Loucy (cell line): ENCODE measurements at regions not wholly inside any gene's neighbourhood (a gene's known extent, or its start where the extent isn't known, plus 50 kb on each side); places are given as distances from the start of the nearest gene placed in this dataset.

Experiments
- H2AFZ ChIP-seq: fragments of 200-600 bp; sonication (generic); 2 replicates; pipeline ENCODE4 v1.6.0; 2016; ENCODE audit warnings: antibody characterized with exemption, mild to moderate bottlenecking, low read length, moderate library complexity
- H3F3A ChIP-seq: fragments of 200-600 bp; 2 replicates; pipeline ENCODE4 v1.6.0; 2016; ENCODE audit warnings: antibody characterized with exemption, low read depth, mild to moderate bottlenecking
- H3K27me3 ChIP-seq: fragments of 200-600 bp; sonication (generic); 2 replicates; pipeline ENCODE4 v1.6.1; 2014; ENCODE audit warnings: low read length, mild to moderate bottlenecking; ENCODE audit not compliant: insufficient read depth, poor library complexity, severe bottlenecking
- H3K36me3 ChIP-seq: fragments of 200-600 bp; sonication (generic); 2 replicates; pipeline ENCODE4 v1.6.1; 2016; ENCODE audit warnings: low read length; ENCODE audit not compliant: insufficient read depth
- H3K4me1 ChIP-seq: fragments of 200-600 bp; sonication (generic); 2 replicates; pipeline ENCODE4 v1.5.1; 2014; ENCODE audit warnings: low read length, mild to moderate bottlenecking; ENCODE audit not compliant: insufficient read depth, poor library complexity, severe bottlenecking
- H3K4me2 ChIP-seq: fragments of 200-600 bp; sonication (generic); 2 replicates; pipeline ENCODE4 v1.6.0; 2014; ENCODE audit warnings: antibody characterized with exemption, low read length, low read depth, mild to moderate bottlenecking; ENCODE audit not compliant: poor library complexity, severe bottlenecking
- H3K4me3 ChIP-seq: fragments of 200-600 bp; sonication (generic); 2 replicates; pipeline ENCODE4 v1.5.1; 2014; ENCODE audit warnings: low read length, mild to moderate bottlenecking, mixed read lengths; ENCODE audit not compliant: poor library complexity, severe bottlenecking
- H3K79me2 ChIP-seq: fragments of 200-600 bp; sonication (generic); 2 replicates; pipeline ENCODE4 v1.6.1; 2014; ENCODE audit warnings: low read length; ENCODE audit not compliant: insufficient read depth
- H3K9ac ChIP-seq: fragments of 200-600 bp; sonication (generic); 2 replicates; pipeline ENCODE4 v1.6.0; 2014; ENCODE audit warnings: mild to moderate bottlenecking, low read depth, low read length, moderate library complexity; ENCODE audit not compliant: poor library complexity, severe bottlenecking
- H3K9me2 ChIP-seq: fragments of 200-600 bp; sonication (generic); replicated peaks from 2 replicates; pipeline ENCODE4 v1.6.1; 2016; ENCODE audit warnings: low read depth, low read length, mixed read lengths
- H3K9me3 ChIP-seq: fragments of 200-600 bp; sonication (generic); 2 replicates; pipeline ENCODE4 v1.6.1; 2014; ENCODE audit warnings: mild to moderate bottlenecking, antibody characterized with exemption, low read length, low read depth; ENCODE audit not compliant: insufficient read depth
- H4K20me1 ChIP-seq: fragments of 200-600 bp; sonication (generic); 2 replicates; pipeline ENCODE4 v1.6.0; 2014; ENCODE audit warnings: antibody characterized with exemption, low read length, mild to moderate bottlenecking; ENCODE audit not compliant: insufficient read depth, poor library complexity, severe bottlenecking
- CTCF ChIP-seq: fragments of 200-600 bp; sonication (generic); conservative IDR thresholded peaks from 2 replicates; pipeline ENCODE4 v1.5.1; 2014; ENCODE audit warnings: mild to moderate bottlenecking, antibody characterized with exemption, low read length
- EZH2phosphoT487 ChIP-seq: fragments of 200-600 bp; IDR thresholded peaks from 2 replicates; pipeline ENCODE4 v1.6.1; 2018; ENCODE audit warnings: antibody characterized with exemption, mild to moderate bottlenecking, moderate library complexity, borderline replicate concordance

GRCh38 chr6:145336119-145336518, 399.2 kb downstream of the EPM2A start:
- no peaks in the 10 kb centered on the region for H3F3A ChIP-seq
- H3K79me2 ChIP-seq = no peaks in the 10 kb centered on the region
- H3K4me1 ChIP-seq = no peaks in the 10 kb centered on the region
- no peaks in the 10 kb centered on the region for H3K9me2 ChIP-seq
- H3K9me3 ChIP-seq = no peaks in the 10 kb centered on the region
- no peak overlapping the region for H2AFZ ChIP-seq
- H3K36me3 ChIP-seq = no peaks in the 10 kb centered on the region
- TF ChIP-seq CTCF (no peak), EZH2phosphoT487 (no peak)
- H3K9ac ChIP-seq = no peak overlapping the region
- H3K4me2 ChIP-seq = no peak overlapping the region
- no peak overlapping the region for H3K4me3 ChIP-seq
- no peaks in the 10 kb centered on the region for H3K27me3 ChIP-seq
- H4K20me1 ChIP-seq = no peaks in the 10 kb centered on the region

- H3K36me3 ChIP-seq = no peaks in the 10 kb centered on the region
- no peaks in the 10 kb centered on the region for H4K20me1 ChIP-seq
Measured at GRCh38 chr6:145339089-145339488, 396.2 kb downstream of the EPM2A start.

GRCh38 chr6:145340256-145340655, 395.1 kb downstream of the EPM2A start:
- no peaks in the 10 kb centered on the region for H3F3A ChIP-seq
- H3K9ac ChIP-seq = no peak overlapping the region
- H3K4me2 ChIP-seq = no peak overlapping the region
- TF ChIP-seq EZH2phosphoT487 (no peak), CTCF (no peak)
- no peaks in the 10 kb centered on the region for H3K36me3 ChIP-seq
- H3K9me2 ChIP-seq = no peaks in the 10 kb centered on the region
- H3K79me2 ChIP-seq = no peaks in the 10 kb centered on the region
- H4K20me1 ChIP-seq = no peaks in the 10 kb centered on the region
- H3K4me3 ChIP-seq = no peak overlapping the region
- H2AFZ ChIP-seq = no peak overlapping the region
- no peaks in the 10 kb centered on the region for H3K9me3 ChIP-seq
- no peaks in the 10 kb centered on the region for H3K27me3 ChIP-seq
- H3K4me1 ChIP-seq = no peaks in the 10 kb centered on the region

More at GRCh38 chr6:145339089-145339488, 396.2 kb downstream of the EPM2A start:
- H3K79me2 ChIP-seq = no peaks in the 10 kb centered on the region
- H3K4me1 ChIP-seq = no peaks in the 10 kb centered on the region
- H3K27me3 ChIP-seq = no peaks in the 10 kb centered on the region
- H3K9me2 ChIP-seq = no peaks in the 10 kb centered on the region
- H3K4me3 ChIP-seq = no peak overlapping the region
- no peak overlapping the region for H3K4me2 ChIP-seq
- H3K9me3 ChIP-seq = no peaks in the 10 kb centered on the region
- H2AFZ ChIP-seq = no peak overlapping the region
- no peaks in the 10 kb centered on the region for H3F3A ChIP-seq
- TF ChIP-seq EZH2phosphoT487 (no peak), CTCF (no peak)
- H3K9ac ChIP-seq = no peak overlapping the region
